Upper lobe of left lung (tissue), 4 donors: ENCODE measurements at regions not wholly inside any gene's neighbourhood (a gene's known extent, or its start where the extent isn't known, plus 50 kb on each side); places are given as distances from the start of the nearest gene placed in this dataset.

Experiments
- CTCF ChIP-seq, 6 experiments: fragments of 450-650 bp in 4 of 6; fragments of 200-600 bp in 2 of 6; sonication (generic) in 2 of 6; IDR thresholded peaks; one replicate each; pipeline ENCODE4 v1.5.1; 2016 to 2019; ENCODE audit warnings: antibody characterized with exemption in 6 of 6
- POLR2A ChIP-seq, 4 donors: fragments of 450-650 bp; IDR thresholded peaks; one replicate each; pipeline ENCODE4 v1.5.1; 2016 to 2017; ENCODE audit warnings: antibody characterized with exemption in 4 of 4, mild to moderate bottlenecking in 2 of 4
- POLR2AphosphoS5 ChIP-seq, 2 donors: sonication (generic); formaldehyde crosslinking; IDR thresholded peaks; one replicate each; pipeline ENCODE4 v1.5.1; 2017; ENCODE audit warnings: antibody characterized with exemption in 2 of 2

- TF ChIP-seq CTCF (IDR thresholded peaks at IDR 0.05) (no peak), POLR2A (IDR thresholded peaks at IDR 0.05) (no peak), POLR2AphosphoS5 (IDR thresholded peaks at IDR 0.05) (no peak)
Observed at GRCh38 chr13:61013796-61014195, 401.9 kb downstream of the PCDH20 start.
